ENCODE measurements at regions not wholly inside any gene's neighbourhood (a gene's known extent, or its start where the extent isn't known, plus 50 kb on each side); places are given as distances from the start of the nearest gene placed in this dataset.
"Not testable (repeated sequence)": the region's sequence is repeated elsewhere in the genome, so short reads cannot be mapped to it uniquely, and the experiment has no call there.

- H3K9me3 ChIP-seq, result no peaks in the 10 kb centered on the region
- H3K36me3 ChIP-seq, result no peaks in the 10 kb centered on the region
- no peak for DNase-seq
- intact Hi-C loops (cut with DNase I; ENCODE audit: low total_unique reads), result no loop called here
- TF ChIP-seq CTCF (IDR thresholded peaks at IDR 0.05) (no peak), EP300 (IDR thresholded peaks at IDR 0.05) (no peak), POLR2AphosphoS5 (IDR thresholded peaks at IDR 0.05) (no peak), POLR2A (IDR thresholded peaks at IDR 0.05) (no peak)
- H3K27ac ChIP-seq, result no peak overlapping the region
- 74 to 89% (median 83%) methylated on average over 1 of the region's 1 CpG for WGBS, 5 donors
- H3K27me3 ChIP-seq, result no peaks in the 10 kb centered on the region
- no peak overlapping the region for H3K4me3 ChIP-seq
- H3K4me1 ChIP-seq, result no peaks in the 10 kb centered on the region
These were observed 1030.2 kb downstream of the EFNA5 start for GRCh38 chr5:106640511-106640910.

- H3K4me3 ChIP-seq, result no peak overlapping the region
- H3K27me3 ChIP-seq, result no peaks in the 10 kb centered on the region
- H3K36me3 ChIP-seq, result no peaks in the 10 kb centered on the region
- no peak for DNase-seq
- H3K9me3 ChIP-seq, result no peaks in the 10 kb centered on the region
- 59 to 72% (median 65%) methylated on average over 2 of the region's 2 CpGs for WGBS, 5 donors
- H3K27ac ChIP-seq, result no peak overlapping the region
- TF ChIP-seq POLR2A (IDR thresholded peaks at IDR 0.05) (no peak), POLR2AphosphoS5 (IDR thresholded peaks at IDR 0.05) (no peak), CTCF (IDR thresholded peaks at IDR 0.05) (no peak)
- H3K4me1 ChIP-seq, result no peaks in the 10 kb centered on the region
- intact Hi-C loops (cut with DNase I; ENCODE audit: low total_unique reads), result no loop called here
These were observed 1031.2 kb downstream of the EFNA5 start for GRCh38 chr5:106639488-106639887.

DNA sequence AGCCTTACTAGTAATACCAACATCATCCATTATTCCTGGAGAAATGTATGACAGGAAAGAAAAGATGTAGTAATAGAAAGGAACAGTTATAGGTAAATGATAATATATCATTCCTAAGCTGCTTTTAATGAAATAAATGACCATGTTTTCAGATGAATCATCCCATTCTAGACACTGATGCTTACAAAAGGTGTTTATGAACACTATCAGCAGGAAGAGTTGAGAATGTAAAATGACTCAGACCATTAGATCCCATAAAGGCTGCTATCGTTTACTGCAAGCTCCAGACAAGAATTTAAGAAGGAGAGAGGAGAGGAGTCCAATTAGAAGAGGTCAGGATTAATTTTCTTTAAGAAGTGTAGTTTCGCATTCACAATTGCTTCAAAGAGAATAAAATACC, 1033.5 kb downstream of the EFNA5 start:
- DNase-seq, result no peak
- Histone ChIP-seq H3K4me3 (no peak overlapping the region), H3K27me3 (no peaks in the 10 kb centered on the region), H3K4me1 (no peaks in the 10 kb centered on the region), H3K9me3 (no peaks in the 10 kb centered on the region), H3K36me3 (no peaks in the 10 kb centered on the region), H3K27ac (no peak overlapping the region)
- TF ChIP-seq POLR2A (IDR thresholded peaks at IDR 0.05) (no peak), POLR2AphosphoS5 (IDR thresholded peaks at IDR 0.05) (no peak), EP300 (IDR thresholded peaks at IDR 0.05) (no peak), CTCF (IDR thresholded peaks at IDR 0.05) (no peak)
- 88 to 97% (median 91%) methylated on average over 2 of the region's 2 CpGs for WGBS, 5 donors
- intact Hi-C loops (cut with DNase I; ENCODE audit: low total_unique reads), result no loop called here

GRCh38 chr5:106634375-106634774, 1036.4 kb downstream of the EFNA5 start:
- WGBS, 5 donors, result 50 to 80% (median 71%) methylated on average over 2 of the region's 2 CpGs
- TF ChIP-seq CTCF (IDR thresholded peaks at IDR 0.05) (no peak), EP300 (IDR thresholded peaks at IDR 0.05) (no peak), POLR2AphosphoS5 (IDR thresholded peaks at IDR 0.05) (no peak), POLR2A (IDR thresholded peaks at IDR 0.05) (no peak)
- Histone ChIP-seq H3K9me3 (no peaks in the 10 kb centered on the region), H3K4me3 (no peak overlapping the region), H3K27ac (no peak overlapping the region), H3K27me3 (no peaks in the 10 kb centered on the region), H3K36me3 (no peaks in the 10 kb centered on the region), H3K4me1 (no peaks in the 10 kb centered on the region)
- DNase-seq, result no peak
- intact Hi-C loops (cut with DNase I; ENCODE audit: low total_unique reads), result no loop called here

- no peak for TF ChIP-seq POLR2AphosphoS5 (IDR thresholded peaks at IDR 0.05)
- no peak for TF ChIP-seq POLR2A (IDR thresholded peaks at IDR 0.05)
- TF ChIP-seq CTCF (IDR thresholded peaks at IDR 0.05), result no peak
- TF ChIP-seq EP300 (IDR thresholded peaks at IDR 0.05), result no peak
- Histone ChIP-seq H3K27me3 (no peaks in the 10 kb centered on the region), H3K27ac (no peak overlapping the region), H3K9me3 (no peaks in the 10 kb centered on the region), H3K4me3 (no peak overlapping the region), H3K36me3 (no peaks in the 10 kb centered on the region), H3K4me1 (no peaks in the 10 kb centered on the region)
- DNase-seq, result no peak
- intact Hi-C loops (cut with DNase I; ENCODE audit: low total_unique reads), result no loop called here
These were observed 1036.9 kb downstream of the EFNA5 start for GRCh38 chr5:106633825-106634224.

GRCh38 chr5:106628456-106628855, 1042.3 kb downstream of the EFNA5 start:
- H3K36me3 ChIP-seq; H3K9me3 ChIP-seq; H3K4me3 ChIP-seq; DNase-seq; H3K27me3 ChIP-seq; H3K27ac ChIP-seq; intact Hi-C loops (cut with DNase I; ENCODE audit: low total_unique reads); H3K4me1 ChIP-seq: not testable (repeated sequence)
- 96 to 98% (median 97%) methylated on average over 13 to 17 of the region's 17 CpGs for WGBS, 5 donors

Measured in stomach (tissue), 8 donors.